DMS153 treated with DMSO at 0.1 percent for 48 hours (cell line): ENCODE measurements at regions not wholly inside any gene's neighbourhood (a gene's known extent, or its start where the extent isn't known, plus 50 kb on each side); places are given as distances from the start of the nearest gene placed in this dataset.
"Not testable (repeated sequence)": the region's sequence is repeated elsewhere in the genome, so short reads cannot be mapped to it uniquely, and the experiment has no call there.

Experiments
- DNase-seq: peaks from one replicate; lab custom pipeline; 2025; ENCODE audit not compliant: unreplicated experiment; lab: John Stamatoyannopoulos, UW

DNA sequence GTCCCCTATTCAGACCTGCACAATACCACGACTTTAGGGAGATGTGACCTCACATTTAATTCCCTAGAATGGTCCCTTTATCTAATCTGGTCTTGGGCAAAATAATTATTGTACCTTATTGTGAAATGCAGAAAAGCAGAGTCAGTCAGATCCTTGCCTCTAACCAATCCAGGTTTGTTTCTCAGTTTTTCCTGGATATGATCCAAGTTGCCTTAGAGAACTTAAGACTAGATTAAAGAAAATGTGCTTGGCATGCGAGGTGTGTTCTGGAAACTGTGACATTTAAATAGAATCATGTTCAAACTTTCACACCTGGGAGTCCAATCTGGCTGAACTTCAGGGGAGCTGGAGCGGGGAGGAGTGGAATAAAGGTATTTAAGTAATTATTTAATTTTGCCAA, 696.2 kb downstream of the DNAH5 start:
- no peak for DNase-seq

DNA sequence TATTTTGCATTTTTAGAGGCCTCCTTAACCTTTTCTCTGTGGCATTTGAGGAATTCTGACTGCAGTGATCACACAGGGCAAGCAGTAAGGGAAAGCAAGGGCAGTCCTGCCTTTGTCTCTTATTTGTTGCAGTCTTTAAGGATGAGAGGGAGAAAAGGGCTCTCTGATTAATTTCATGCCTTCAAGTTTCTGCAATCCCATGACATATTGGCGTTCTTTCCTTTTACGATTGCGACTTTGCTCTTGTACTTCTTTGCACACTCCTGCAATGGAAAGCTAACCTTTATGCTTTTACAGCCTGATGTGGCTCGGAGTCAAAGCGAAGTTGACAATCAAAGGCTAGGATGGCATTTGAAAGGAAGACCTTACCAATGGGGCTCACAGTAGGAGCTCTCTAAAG, 698.4 kb downstream of the DNAH5 start:
- no peak for DNase-seq

DNA sequence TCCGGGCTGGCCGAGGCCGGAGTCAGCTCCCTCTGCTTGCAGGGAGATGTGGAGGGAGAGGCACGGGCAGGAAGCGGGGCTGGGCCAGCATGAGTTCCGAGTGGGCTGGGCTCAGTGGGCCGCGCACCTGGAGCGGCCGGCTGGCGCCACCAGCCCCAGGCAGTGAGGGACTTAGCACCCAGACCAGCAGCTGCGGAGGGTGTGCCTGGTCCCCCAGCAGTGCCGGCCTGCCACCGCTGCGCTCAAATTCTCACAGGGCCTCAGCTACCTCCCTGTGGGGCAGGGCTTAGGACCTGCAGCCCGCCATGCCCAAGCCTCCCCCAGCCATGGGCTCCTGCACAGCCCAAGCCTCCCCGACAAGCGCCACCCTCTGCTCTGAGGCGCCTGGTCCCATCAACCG, 700.3 kb downstream of the DNAH5 start:
- DNase-seq = no peak

DNA sequence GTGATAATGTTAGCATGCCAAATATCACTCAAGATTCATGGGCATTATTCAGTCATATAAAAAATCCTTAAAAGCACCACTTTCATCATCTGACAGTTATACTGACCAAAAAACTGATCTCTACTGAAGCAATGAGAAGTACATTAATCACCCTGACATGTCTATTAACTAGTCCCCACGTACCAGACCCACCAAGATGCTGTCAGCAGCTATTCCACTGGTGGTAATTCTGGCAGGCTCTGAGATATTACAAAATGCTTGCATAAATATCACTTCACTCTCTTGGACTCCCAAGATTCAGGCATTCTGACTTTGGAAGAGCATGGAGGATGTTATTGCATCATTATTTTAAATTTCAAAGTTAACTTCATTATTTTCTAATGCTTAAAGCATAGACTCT, 717.0 kb downstream of the DNAH5 start:
- DNase-seq = no peak

DNA sequence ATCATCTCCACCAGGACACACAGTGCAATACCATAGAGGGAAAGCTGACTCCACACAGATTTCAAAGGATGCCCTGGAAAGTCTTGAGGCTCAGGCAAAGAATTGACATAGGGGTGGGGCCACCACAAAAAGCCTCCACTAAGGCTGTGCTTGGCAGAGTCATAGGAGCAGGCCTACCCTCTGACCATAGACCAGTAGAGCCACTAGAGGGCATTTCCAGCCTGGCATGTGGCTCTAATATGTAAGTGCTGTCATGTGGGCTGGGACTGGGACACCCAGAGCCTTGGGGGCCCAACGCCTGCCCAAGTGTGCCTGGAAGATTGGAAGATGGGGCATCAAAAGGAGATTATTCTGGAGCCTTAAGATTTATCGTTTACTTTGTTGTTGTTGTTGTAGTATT, 726.0 kb downstream of the DNAH5 start:
- no peak for DNase-seq

DNA sequence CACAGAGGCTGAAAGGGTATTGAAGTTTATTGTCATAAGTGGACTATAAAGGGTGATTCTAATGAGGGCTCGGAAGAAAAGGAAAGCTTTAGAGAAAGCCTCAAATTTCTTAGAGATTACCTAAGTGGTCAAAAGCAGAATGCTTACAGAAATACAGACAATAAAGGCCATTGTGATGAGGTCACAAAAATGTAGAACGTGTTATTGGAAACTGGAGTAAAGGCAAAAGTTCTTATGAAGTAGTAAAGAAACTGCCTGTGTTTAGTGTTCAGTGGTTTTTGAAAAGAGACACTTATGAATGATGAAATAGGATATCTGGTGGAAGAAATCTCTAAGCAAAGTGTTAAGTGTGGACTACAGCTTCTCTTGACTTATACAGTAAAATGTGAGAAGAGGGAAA, 726.9 kb downstream of the DNAH5 start:
- DNase-seq = no peak

DNA sequence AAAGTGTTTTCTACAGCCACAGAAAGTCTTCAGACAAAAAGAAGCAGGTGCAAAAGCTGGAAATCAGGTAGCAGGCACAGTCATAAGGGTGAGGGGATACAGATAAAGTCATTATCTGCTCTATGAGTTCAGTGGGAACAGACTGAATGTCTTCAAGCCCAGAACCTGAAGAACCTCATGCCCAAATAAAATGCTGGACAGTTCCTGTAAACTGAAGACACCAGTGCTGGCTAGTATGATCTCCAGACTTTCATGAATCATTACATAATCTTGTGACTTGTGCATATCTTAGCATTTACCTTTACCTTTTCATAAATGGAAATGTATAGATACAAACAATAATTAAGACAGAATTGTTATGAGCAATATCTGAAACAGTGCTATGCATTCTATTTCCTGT, 728.7 kb downstream of the DNAH5 start:
- DNase-seq = no peak

DNA sequence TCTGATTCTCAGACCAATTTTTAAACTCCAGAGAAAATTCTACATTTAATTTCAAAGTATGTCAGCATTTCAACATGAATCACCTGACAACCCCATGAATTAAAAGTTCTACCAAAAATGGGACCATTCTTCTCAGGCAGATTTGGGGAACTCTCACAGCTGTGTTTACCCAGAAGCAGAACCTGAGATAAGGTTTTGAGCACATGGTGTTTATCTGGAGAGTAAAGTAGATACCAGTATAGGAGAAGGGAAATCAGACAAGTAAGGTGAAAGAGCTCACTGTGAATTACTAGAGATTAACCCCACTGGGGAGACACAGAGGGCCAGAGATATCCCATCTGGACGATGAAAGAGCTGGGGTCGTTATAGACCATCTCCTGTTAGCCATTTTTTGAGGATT, 729.1 kb downstream of the DNAH5 start:
- DNase-seq = no peak

DNA sequence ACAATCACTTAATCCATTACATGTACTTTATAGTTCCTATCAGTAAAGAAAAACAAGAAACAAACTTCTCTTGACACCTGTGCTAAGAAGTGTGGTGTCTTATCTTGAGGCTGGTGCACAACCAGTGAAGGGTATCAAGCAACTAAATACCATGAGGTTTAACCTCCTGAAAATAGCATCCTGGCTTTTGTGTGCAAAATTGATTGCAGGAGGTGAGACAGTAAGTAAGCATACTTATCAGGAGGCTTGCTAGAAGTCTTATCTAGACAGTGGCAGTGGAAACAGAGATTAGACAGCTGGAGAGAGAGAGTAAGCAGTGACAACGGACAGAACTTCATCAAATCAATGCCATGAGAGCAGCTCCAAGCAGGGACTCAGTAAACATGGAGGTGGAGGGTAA, 730.3 kb downstream of the DNAH5 start:
- no peak for DNase-seq

DNA sequence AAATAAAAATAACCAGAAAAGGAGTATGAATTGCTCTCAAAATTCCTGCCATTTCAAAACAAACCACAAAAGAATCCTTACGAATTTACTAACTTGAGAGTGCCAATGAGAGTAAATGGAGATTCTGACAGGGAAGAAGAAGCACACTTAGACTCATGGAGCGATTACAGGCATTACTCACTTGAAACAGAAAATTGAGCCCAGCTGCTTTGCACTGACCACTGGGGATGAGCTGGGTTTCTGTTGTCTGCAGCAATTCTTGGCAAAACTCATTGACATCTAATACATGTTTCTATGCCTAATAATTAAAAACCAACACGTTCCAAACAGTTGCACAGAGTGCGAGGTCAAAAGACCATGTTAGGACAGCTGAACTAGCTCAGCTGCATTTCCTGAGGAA, 731.6 kb downstream of the DNAH5 start:
- DNase-seq = no peak

DNA sequence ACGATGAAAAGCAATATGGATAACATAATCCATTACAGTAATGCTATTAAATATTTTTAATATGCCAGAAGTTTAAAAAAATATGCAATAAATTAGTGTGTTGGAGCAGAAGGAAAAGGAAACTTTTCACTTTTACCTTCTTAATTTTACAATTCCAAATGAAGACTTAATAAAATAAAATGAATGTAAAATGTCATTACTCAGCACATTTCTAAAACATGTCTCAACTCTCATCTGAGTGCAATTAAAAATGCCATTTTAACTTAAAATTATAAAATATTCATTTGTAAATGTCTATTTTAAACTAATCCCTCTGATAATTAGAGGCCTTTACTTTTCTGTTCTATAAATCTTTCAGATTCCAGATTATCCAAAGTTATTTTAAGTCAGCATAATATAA, 733.4 kb downstream of the DNAH5 start:
- no peak for DNase-seq

DNA sequence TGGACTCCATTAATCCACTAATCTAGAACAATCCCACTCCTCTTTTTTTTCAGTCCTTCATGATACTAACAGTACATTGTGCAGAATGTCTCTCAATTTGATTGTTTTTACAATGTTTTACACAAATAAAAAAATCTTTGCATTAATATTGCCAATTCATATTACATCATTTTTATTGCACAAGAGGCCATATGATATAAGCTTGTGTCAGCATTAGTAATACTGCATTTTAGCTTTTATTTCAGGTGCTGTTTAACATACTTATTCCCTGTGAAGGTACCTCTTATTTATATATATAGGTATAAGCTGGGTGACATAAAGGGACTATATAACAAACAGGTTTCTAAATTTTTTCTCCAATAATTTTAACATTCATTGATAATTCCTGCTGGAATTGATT, 737.4 kb downstream of the DNAH5 start:
- DNase-seq = no peak

DNA sequence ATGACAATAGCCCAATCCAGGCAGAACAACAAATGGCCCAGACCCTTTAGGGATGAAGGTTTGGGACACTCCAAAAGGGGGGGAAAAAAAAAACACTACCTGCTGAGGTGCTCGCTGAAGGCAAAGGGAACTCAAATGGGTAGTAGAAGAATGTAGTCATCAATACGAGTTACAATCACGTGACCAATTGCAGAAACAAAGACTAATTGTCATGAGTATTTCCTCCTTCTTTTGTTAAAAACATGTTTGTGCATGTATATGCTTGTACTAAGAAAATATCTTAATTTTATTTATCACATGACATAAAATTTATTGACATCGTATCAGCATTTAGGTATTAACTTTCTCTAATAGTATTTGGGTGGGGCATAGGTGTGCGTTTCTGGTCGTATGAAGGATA, 743.5 kb downstream of the DNAH5 start:
- no peak for DNase-seq

DNA sequence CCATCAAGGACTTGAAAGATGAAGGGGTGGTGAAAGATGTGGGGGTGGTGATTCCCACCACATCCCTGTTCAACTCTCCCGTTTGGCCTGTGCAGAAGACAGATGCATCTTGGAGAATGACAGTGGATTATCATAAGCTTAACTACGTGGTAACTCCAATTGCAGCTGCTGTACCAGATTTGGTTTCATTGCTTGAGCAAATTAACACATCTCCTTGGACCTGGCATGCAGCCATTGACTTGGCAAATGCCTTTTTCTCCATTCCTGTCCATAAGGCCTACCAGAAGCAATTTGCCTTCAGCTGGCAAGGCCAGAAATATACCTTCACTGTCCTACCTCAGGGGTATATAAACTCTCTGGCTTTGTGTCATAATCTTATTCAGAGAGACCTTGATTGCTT, 746.3 kb downstream of the DNAH5 start:
- DNase-seq = not testable (repeated sequence)

DNA sequence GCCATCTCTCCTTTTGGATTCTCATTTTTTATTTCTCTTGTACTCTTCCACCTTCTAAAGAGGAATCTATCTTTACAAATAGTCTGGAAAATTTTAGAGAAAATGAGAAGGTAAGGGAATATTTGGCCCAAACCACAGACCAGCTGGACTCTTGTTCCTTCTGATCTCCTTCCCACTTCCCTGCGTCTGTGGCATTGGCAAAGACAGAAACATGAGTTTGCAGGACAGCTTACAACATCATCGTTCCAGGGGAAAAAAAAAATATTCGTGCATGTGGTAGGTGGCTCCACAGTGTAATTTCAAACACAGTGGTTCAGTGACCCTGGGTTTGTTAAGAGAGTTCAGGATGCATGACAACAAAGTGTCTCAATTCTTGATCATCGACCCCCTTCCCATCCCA, 755.0 kb downstream of the DNAH5 start:
- no peak for DNase-seq

DNA sequence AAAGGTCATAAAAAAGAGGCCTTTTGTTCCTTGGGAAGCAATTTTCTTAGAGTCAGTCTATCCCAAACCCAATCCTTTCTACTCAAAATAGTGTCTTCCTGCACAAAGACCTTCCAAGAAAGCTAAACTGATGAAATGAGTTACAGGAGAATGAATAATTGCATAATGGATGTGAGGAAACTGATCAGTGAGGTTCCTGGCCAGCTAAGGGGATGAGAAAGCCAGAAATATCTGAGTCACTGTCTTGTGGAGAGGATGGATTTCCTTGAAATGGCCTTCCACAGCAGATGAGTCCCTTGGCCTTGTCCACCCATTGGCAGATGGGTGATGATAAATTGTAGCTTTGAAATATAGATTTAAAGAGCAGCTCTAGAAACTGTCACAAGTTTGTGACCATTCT, 756.1 kb downstream of the DNAH5 start:
- no peak for DNase-seq

DNA sequence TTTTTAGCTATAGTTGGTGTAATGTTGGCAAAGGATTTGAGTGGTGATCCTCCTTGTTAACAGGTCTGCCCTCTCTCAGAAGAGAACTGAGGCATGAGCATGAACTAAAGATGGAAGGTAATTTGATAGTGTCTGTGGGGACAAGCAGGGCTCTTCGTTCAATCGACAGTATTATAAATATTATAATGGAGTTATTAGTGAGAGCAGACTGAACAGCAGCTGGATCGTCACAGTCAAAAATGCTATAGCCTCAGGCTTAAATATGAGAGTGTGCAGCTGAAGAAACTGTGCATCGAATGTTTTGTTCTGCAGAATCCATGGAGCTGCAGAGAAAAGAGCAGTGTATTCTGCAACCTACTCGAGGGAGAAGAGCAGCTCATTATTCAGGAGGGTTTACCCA, 757.3 kb downstream of the DNAH5 start:
- no peak for DNase-seq

DNA sequence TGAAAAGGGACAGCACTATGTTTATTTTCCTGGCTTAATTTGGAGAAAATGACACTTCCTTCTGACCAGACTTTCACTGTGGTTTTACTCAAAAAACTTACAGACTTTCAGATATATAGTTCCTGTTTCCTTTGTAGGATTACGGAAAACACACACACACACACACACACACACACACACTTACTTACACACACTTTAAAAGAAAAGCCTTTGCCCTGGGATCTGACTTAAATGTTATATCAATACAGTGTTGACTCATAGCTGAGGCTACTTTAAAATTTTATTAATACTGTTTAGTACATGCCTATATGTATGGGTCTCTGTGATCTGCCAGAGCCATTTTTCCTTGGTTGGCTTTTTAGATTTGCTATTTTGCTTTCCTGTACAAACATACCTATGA, 758.3 kb downstream of the DNAH5 start:
- DNase-seq = no peak

DNA sequence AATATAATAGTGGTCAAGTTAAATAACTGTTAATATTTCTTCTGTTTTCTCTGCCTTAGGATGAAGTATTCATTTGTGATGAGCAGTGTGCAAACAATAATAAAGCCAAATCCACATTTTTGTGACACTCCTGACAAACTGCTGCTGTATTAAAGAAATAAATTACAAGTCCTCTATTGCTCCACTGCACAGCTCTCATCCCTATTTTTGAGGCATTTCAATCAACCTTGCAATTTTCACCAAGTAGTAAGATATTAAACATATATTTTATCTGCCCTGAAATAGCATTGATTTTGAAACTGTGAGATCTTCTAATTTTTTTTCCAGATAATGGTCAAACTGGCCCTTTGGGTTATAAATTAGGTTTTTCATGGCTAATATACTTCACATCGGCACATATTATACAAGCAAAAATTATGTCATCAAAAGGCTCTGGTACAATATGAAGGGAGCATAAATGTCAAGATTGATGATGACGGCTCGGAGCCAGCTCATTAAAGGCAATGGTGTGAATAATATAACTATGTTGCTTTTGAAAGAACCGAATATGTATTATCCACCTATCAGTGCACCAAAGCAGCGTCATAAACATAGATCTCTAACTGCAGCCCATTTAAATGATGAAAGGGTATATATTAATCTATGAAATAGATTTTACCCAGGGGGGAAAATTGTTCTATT, 764.9 kb downstream of the DNAH5 start:
- no peak for DNase-seq

DNA sequence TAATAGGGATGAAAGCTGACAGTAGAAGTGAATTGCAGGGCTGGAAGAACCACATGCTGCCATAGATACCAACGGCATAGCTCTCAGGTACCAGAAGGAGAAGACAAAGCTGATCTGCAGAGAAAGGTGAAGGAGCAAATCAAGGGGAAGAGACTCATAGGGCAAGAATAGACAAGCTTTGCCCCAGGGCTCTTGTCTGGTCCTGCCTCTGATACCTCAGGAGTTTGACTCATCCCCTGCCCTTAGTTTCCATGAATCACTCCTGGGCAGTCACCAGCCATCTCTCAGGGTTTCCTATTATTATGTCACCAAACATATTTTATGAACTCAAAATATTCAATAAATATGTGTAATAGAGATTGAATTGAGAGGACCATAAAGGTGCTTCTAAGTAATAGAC, 800.9 kb downstream of the DNAH5 start:
- no peak for DNase-seq

DNA sequence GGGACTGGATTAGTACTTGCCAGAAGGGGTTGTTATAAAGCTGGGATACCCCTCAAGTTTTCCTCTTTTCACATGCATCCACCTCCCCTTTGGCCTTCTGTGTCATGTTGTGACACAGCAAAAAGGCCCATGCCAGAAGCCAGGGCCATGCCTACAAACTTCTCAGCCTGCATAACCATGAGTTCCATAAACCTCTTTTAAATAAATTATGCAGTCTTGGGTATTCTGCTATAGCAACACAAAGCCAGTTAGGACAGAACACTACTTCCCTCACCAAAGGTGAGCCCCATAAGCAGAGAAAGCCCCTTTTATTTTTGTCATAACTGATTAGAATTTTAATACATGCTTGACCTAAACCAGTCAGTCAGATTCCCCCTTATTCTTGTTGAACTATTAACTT, 801.3 kb downstream of the DNAH5 start:
- no peak for DNase-seq

DNA sequence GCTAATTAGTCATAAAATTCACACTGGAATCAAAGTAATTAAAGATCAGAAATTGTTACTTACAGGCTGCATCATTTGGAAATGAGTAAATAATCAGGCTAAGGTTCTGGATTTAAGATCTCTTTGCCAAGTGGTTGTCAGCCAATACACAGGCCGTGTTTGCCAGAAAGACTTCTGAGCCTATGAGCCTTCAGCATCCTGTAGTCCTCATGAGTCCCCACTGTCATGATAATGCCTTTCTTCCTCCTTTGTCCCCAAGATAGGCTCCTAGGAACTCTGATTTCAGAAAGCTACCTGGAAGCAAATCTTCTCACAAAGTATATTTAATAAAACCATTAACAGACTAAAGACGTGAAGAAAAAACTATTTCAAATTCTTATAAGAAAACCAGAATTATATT, 810.5 kb downstream of the DNAH5 start:
- DNase-seq = no peak

DNA sequence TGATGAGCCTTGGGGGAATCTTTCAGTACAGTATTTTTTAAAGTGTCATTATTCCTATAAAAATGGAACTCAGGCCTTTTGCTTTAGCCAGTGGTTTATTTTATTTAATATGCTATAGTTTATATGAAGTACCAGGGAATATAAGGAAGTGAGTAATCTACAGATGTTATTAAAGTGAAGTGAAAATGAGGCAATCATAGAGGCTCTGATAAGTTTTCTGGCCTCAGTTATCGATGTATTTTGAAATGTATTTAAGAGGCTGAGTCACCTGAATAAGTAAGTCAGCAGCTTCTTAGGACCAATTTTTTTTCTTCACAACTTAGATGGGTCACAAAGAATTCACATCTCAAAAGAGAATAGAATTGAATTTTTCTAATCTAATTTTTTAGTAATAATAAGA, 829.0 kb downstream of the DNAH5 start:
- no peak for DNase-seq

DNA sequence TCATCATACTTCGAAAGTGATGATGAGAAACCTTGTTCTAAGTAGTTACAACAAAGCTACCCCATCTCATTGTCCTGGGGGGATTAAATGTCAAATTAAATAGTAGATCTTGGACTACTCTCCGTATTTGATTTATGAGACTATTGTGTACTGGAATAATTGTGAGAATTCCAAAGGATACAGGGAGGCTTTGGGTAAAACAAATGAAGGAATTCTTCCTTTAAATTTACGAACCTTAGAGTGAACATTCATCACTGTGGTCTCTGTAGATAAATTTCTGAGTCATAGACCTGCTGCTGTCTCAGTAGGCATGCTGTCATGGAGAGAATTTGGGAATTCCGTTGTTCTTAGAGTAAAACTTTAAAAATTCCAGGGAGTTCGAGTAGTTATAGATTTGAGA, 836.2 kb downstream of the DNAH5 start:
- no peak for DNase-seq
